BLaER1 (cell line): ENCODE measurements at regions not wholly inside any gene's neighbourhood (a gene's known extent, or its start where the extent isn't known, plus 50 kb on each side); places are given as distances from the start of the nearest gene placed in this dataset.
"Not testable (repeated sequence)": the region's sequence is repeated elsewhere in the genome, so short reads cannot be mapped to it uniquely, and the experiment has no call there.

Experiments
- H3K27ac ChIP-seq: shearing (Covaris generic); formaldehyde crosslinking; 2 replicates; pipeline ENCODE4 v1.8.1; 2022
- H3K27me3 ChIP-seq: shearing (Covaris generic); formaldehyde crosslinking; 2 replicates; pipeline ENCODE4 v1.8.1; 2022
- H3K36me3 ChIP-seq: shearing (Covaris generic); formaldehyde crosslinking; 2 replicates; pipeline ENCODE4 v1.8.1; 2022
- H3K4me1 ChIP-seq: shearing (Covaris generic); formaldehyde crosslinking; 2 replicates; pipeline ENCODE4 v1.8.1; 2022
- H3K4me2 ChIP-seq: shearing (Covaris generic); formaldehyde crosslinking; 2 replicates; pipeline ENCODE4 v1.8.1; 2022
- H3K4me3 ChIP-seq: shearing (Covaris generic); formaldehyde crosslinking; 2 replicates; pipeline ENCODE4 v1.8.1; 2022
- H3K9ac ChIP-seq: shearing (Covaris generic); formaldehyde crosslinking; 2 replicates; pipeline ENCODE4 v1.8.1; 2022
- H3K9me3 ChIP-seq: shearing (Covaris generic); formaldehyde crosslinking; 2 replicates; pipeline ENCODE4 v1.8.1; 2022
- H4K20me1 ChIP-seq: shearing (Covaris generic); formaldehyde crosslinking; 2 replicates; pipeline ENCODE4 v1.8.1; 2022
- Cebpa-rat ChIP-seq: shearing (Covaris generic); IDR thresholded peaks from 2 replicates; pipeline ENCODE4 v1.8.1; 2022

DNA sequence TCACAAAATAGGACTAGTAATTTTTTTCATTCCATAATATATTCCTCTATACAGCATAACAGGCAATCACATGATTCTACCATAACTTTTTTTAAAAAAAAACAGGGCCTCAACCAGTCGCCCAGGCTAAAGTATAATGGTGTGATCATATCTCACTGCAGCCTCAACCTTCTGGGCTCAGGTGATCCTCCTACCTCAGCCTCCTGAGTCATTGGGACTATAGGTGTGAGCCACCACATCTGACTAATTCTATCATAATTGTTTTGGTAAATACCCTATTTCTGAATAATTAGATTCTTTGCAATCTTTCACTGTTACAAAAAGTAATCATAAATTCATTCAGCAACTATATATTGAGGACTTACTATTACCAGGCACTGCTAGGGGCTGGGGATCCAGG lies 137.8 kb downstream of the KLRB1 start:
- H4K20me1 ChIP-seq, H3K36me3 ChIP-seq, H3K4me3 ChIP-seq, H3K4me1 ChIP-seq, H3K27me3 ChIP-seq, H3K27ac ChIP-seq, H3K9me3 ChIP-seq, H3K9ac ChIP-seq: not testable (repeated sequence)
- H3K4me2 ChIP-seq = peak overlapping the region; percentile 12; the same call in 1 of the 2 replicates

DNA sequence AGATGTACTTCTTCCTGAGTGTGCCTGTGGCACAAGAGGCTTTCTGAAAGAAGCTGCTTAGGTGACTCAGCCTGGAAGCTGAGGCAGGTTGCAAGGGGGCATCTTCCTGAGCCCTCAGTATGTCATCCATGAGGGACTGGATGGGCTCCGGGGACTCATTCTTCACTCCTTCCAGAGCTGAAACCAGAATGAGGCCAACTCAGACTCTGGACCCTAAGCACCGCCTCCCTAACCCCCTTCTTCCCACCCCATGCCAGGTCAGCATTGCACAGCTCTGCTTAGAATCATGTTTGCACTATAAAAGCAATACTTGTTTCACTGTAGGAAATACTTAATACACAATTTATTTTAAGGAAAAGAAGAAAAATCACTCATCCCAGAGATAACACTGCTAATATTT lies 138.3 kb downstream of the KLRB1 start:
- H3K4me3 ChIP-seq, H3K4me2 ChIP-seq, H3K9me3 ChIP-seq, H3K27me3 ChIP-seq, H3K9ac ChIP-seq, H3K36me3 ChIP-seq, H4K20me1 ChIP-seq, H3K4me1 ChIP-seq, H3K27ac ChIP-seq: not testable (repeated sequence)

DNA sequence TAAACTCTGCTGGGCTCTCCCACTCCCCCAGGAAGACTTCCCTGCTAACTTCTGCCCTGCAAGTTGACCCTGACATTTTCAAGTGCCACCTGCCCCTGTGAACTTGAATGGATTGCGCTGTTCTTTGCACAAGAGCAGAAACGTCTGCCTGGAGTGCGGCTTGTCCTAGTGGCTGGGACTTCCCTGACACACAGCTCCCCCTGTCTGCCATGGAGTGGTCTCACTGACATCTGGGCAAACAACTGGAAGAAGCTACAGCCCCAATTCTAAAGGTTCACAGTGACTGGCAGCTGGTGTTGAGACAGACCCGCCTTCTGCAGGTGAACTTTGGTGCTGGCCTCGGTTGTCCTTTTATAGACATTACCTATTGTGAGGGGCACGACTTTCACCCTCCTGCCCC lies 138.7 kb downstream of the KLRB1 start:
- not testable (repeated sequence) for H3K4me1 ChIP-seq, H3K9me3 ChIP-seq, H3K4me3 ChIP-seq, H3K27ac ChIP-seq, H3K36me3 ChIP-seq, H4K20me1 ChIP-seq, H3K4me2 ChIP-seq, H3K27me3 ChIP-seq, H3K9ac ChIP-seq

DNA sequence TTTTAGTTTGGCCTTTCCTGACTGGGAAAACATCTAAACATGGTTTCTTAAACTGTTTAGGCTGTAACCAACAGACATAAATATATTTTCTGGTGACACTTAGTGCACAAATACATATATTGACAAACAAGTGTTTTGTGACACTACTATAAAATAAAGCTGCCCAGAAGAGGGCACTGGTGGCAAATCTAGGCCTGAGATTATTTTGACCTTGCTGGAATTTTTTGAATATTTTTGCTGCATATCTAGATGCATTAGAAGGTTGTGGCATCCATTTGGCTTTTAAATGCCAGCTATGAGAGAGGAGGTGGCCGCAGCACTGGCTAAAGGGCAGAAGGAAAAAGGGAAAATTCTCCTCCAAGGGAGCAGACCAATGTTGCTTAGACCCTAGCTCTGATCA lies 139.6 kb downstream of the KLRB1 start:
- not testable (repeated sequence) for H3K36me3 ChIP-seq, H3K27me3 ChIP-seq, H4K20me1 ChIP-seq, H3K4me3 ChIP-seq, H3K4me2 ChIP-seq, H3K9ac ChIP-seq, H3K9me3 ChIP-seq, H3K27ac ChIP-seq, H3K4me1 ChIP-seq

DNA sequence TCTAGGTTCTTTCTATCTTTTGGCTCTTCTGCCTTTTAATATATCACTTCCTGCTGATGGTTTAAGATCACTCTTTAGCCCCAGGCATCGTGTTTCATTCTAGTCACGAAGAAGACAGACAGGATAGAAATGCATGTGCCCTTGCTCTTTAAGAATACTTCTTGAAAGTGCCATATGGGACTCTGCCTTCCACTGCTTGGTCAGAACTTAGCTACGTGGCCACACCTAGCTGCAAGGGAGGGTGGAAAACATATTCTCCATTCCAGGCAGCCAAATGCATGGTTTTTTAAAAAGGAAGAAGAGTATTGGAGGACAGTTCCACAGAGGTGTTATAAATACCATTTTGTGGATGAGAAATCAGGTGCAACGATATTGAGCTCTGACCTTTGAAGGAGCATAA lies 143.3 kb downstream of the KLRB1 start:
- Histone ChIP-seq H3K4me3 (no peak overlapping the region), H3K27me3 (no peaks in the 10 kb centered on the region), H3K4me1 (peaks cover 5% of the 10 kb centered on the region; the same call in 1 of the 2 replicates), H3K27ac (no peak overlapping the region), H3K36me3 (no peaks in the 10 kb centered on the region), H3K9ac (no peak overlapping the region), H3K9me3 (no peaks in the 10 kb centered on the region), H3K4me2 (no peak overlapping the region), H4K20me1 (no peaks in the 10 kb centered on the region)
- TF ChIP-seq Cebpa-rat = no peak

DNA sequence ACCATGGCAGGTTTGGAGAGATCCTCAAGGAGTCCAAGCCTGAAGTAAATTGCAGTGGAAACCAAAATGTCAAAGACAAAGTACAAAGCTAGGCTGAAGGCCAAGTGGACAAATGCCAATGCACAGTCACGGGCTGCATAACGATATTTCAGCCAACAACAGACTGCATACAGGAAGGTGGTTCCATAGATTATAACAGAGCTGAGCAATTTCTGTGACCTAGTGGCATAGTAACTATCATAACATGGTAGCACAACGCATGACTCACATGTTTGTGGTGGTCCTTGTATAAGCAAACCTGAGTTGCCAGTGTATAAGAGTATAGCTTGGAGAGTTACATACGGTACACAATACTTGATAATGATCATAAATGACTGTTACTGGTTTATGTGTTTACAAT lies 152.2 kb downstream of the KLRB1 start:
- H3K27ac ChIP-seq, H4K20me1 ChIP-seq, H3K4me2 ChIP-seq, H3K9ac ChIP-seq, H3K9me3 ChIP-seq, H3K4me3 ChIP-seq, H3K27me3 ChIP-seq, H3K4me1 ChIP-seq, H3K36me3 ChIP-seq: not testable (repeated sequence)

DNA sequence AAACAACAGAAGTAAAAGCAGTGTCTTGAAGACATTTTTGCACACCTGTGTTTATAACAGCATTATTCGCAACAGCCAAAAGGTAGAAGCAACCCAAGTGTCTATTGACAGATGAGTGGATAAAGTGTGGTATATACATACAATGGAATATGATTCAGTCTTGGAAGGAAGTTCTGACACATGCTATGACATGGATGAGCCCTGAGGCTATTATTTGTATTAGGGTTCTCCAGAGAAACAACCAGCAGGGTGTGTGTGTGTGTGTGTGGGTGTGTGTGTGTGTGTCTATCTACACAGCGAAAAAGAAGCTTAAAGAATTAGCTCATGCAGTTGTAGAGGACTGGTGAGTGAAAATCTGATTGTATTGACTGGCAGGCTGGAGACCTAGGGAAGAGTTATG lies 153.7 kb downstream of the KLRB1 start:
- not testable (repeated sequence) for H3K4me2 ChIP-seq, H4K20me1 ChIP-seq, H3K9ac ChIP-seq, H3K36me3 ChIP-seq, H3K27me3 ChIP-seq, H3K4me3 ChIP-seq, H3K4me1 ChIP-seq, H3K9me3 ChIP-seq, H3K27ac ChIP-seq

DNA sequence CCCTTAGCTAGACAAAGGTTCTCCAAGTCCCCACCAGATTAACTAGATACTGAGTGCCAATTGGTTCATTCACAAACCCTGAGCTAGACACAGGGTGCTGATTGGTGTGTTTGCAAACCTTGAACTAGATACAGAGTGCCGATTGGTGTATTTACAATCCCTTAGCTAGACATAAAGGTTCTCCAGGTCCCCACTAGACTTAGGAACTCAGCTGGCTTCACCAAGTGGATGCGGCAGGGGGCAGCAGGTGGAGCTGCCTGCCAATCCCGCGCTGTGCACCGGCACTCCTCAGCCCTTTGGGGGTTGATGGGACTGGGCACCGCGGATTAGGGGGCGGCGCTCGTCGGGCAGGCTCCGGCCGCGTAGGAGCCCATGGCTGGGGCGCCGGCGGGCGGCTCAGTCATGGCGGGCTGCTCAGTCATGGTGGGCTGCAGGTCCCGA lies 157.6 kb downstream of the KLRB1 start:
- not testable (repeated sequence) for H3K9me3 ChIP-seq, H3K27ac ChIP-seq, H3K4me2 ChIP-seq, H3K27me3 ChIP-seq, H4K20me1 ChIP-seq, H3K9ac ChIP-seq, H3K4me3 ChIP-seq, H3K36me3 ChIP-seq
- H3K4me1 ChIP-seq = peaks cover 16% of the 10 kb centered on the region

DNA sequence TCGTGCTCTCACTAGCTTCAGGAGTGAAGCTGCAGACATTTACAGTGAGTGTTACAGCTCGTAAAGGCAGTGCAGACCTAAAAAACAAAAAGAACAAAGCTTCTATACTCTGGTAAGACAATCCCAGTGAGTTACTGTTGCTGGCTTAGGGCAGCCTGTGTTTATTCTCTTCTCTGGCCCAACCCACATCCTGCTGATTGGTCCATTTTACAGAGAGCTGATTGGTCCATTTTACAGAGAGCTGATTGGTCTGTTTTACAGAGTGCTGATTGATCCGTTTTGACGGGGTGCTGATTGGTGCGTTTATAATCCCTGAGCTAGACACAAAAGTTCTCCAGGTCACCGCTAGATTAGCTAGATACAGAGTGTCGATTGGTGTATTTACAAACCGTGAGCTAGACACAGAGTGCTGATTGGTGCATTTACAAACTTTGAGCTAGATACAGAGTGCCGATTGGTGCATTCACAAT lies 158.0 kb downstream of the KLRB1 start:
- H4K20me1 ChIP-seq, H3K9me3 ChIP-seq, H3K27ac ChIP-seq, H3K27me3 ChIP-seq, H3K36me3 ChIP-seq, H3K4me2 ChIP-seq, H3K9ac ChIP-seq, H3K4me3 ChIP-seq: not testable (repeated sequence)
- peaks cover 16% of the 10 kb centered on the region for H3K4me1 ChIP-seq

DNA sequence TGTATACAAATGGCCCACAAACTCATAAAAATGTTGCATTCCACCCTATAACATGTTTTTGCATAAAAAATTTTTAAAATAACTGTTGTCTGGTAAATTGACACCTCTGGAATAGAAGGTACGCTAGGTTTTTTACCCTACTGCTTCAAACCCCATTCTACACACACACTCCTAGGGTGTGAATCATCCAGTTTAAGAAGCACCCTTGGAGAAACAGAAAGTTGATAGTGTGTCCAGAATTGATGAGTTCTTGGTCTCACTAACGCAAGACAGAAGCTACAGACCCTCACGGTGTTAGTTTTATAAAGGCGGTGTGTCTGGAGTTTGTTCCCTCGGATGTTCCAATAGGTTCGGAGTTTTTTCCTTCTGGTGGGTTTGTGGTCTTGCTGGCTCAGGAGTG lies 158.5 kb downstream of the KLRB1 start:
- Histone ChIP-seq H3K27me3 (no peaks in the 10 kb centered on the region), H3K4me2 (peak overlapping the region; percentile 77), H4K20me1 (no peaks in the 10 kb centered on the region), H3K27ac (no peak overlapping the region), H3K4me3 (0 out of 2 replicates have a peak overlapping the region, but pooled peaks have one; percentile 75), H3K9ac (no peak overlapping the region), H3K4me1 (peaks cover 16% of the 10 kb centered on the region), H3K9me3 (no peaks in the 10 kb centered on the region), H3K36me3 (no peaks in the 10 kb centered on the region)
- TF ChIP-seq Cebpa-rat = no peak

DNA sequence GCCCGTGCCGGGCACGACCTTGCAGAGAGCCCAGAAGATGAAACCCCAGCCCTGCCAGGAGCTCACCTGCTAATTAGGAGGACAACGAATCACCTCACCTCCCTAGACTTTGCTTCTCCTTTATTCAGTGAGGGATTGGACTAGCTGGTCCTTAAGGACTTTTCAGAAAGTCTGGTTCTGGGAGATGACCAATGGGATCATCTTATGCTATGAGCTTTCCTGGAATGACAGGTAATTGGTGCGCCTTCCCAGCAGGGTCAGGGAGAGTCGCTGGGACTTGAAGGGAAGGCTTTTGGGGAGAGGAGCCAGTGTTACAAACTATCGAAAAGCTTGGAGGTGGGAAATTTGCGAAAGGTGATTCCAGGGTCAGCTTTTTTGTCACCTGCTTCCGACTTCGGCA lies 159.1 kb downstream of the KLRB1 start:
- Histone ChIP-seq H3K9ac (peak overlapping the region; percentile 79), H3K4me2 (peak overlapping the region; percentile 77), H3K4me1 (peaks cover 16% of the 10 kb centered on the region), H3K4me3 (peak overlapping the region; percentile 75)
- not testable (repeated sequence) for H3K9me3 ChIP-seq, H3K36me3 ChIP-seq, H4K20me1 ChIP-seq, H3K27me3 ChIP-seq, H3K27ac ChIP-seq

DNA sequence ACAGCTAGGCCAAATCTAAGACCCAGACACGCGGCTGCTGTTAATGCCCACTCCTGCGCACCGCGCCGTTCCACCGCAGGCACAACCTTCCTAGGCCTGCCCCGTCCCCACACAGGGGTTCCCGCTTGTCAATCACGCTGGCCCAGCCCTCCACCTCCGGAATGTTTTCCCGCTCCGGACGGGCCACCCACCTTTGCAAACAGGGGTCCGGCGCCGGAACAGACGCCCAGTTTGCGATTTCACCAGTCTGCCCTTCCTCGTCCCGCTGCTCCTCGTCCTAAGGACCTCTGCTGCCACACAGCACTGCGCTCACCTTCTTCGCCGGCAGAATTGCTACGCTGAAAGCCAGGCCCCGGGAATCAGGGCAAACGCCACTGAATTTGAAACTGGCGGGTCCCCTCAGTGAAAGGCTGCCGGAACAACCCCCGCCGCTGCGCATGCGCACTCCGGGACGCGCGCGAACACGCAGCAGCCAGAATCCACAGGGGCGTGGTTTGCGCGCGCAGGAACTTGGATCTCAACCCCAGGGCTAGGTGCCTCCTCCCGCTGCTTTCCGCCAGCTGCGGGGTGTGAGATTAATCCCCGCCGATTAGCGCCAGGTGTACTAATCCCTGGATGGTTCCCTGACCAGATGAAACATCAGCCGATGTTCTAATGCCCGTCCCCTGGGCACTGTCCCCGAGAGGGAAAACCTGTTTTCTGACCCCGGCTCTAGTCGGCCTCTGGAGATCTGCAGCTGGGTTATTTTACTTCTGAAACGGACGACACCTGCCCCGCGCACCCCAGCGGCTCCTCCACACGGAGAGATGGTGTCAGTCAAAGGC lies 159.7 kb downstream of the KLRB1 start:
- not testable (repeated sequence) for H4K20me1 ChIP-seq, H3K36me3 ChIP-seq, H3K9me3 ChIP-seq, H3K27me3 ChIP-seq
- peak overlapping the region; percentile 77 for H3K4me2 ChIP-seq
- H3K27ac ChIP-seq = peak overlapping the region; percentile 60; the same call in 1 of the 2 replicates
- peak overlapping the region; percentile 75 for H3K4me3 ChIP-seq
- peak overlapping the region; percentile 79 for H3K9ac ChIP-seq
- peaks cover 16% of the 10 kb centered on the region for H3K4me1 ChIP-seq

DNA sequence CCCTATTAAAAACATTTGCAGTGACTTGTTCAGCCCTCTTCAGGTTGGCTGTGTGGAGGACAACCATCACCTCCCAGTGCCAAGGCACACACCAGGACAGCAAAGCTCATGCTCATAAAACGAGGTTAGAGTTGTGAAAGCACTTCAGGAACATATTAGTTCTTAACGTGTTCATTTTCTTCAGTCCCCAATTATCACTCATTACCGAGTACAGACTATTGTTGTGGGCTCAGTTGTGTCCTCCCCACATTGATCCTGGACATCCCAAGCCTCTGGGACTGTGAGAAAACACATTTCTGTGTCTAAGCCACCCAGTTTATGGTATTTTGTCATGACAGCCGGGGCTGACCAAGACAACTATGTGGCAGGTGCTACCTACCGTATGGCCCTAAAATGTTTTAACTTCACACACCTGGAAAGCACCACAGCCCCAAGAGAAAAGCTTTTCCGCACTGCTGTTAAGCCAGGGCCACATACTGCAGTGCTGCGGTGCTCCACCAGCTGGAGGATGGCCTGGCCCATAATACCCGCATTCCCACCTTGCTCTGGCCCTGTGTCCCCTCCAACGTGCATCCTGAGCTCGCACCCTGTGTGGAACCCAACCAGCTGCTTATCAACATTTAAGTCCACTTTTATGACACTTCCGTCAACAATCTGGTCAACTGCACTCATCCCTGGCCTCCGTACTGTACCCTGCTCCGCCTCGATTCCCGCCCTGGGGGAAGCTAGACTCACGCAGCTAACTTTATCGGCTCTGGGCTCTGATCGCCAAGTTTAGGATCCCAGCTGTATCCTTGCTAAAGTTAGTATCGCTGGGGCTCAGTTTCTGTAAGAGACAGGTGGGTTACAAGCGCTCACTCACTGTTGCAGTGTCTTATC lies 160.6 kb downstream of the KLRB1 start:
- not testable (repeated sequence) for H3K27me3 ChIP-seq, H3K36me3 ChIP-seq, H3K9me3 ChIP-seq, H4K20me1 ChIP-seq
- H3K4me2 ChIP-seq = peak overlapping the region; percentile 77
- H3K4me3 ChIP-seq = peak overlapping the region; percentile 75
- H3K4me1 ChIP-seq = peaks cover 16% of the 10 kb centered on the region
- H3K27ac ChIP-seq = peak overlapping the region; percentile 60; the same call in 1 of the 2 replicates
- H3K9ac ChIP-seq = peak overlapping the region; percentile 79; the same call in 1 of the 2 replicates

DNA sequence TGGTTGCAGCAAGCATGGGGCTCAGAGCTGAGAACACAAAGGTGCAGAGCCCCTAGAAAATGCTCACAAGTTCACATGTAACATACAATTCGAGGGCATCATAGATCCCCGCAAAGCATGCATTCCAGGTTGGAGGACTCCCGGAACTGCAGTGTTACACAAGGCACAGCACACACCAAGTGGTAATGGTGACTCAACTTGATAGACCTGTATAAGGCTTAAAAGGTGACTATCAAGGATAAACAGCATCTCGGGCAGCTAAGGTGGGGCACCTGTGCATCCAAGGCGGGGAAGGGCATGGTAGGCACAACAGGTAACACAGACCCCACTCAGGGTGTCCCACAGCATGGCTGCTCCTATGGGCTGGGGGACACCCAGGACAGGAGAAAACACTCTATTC lies 167.3 kb downstream of the KLRB1 start:
- not testable (repeated sequence) for H3K27ac ChIP-seq, H3K9me3 ChIP-seq, H3K9ac ChIP-seq, H3K4me1 ChIP-seq, H3K4me2 ChIP-seq, H3K27me3 ChIP-seq, H3K4me3 ChIP-seq, H4K20me1 ChIP-seq, H3K36me3 ChIP-seq
